VCaP (cell line): ENCODE measurements at regions not wholly inside any gene's neighbourhood (a gene's known extent, or its start where the extent isn't known, plus 50 kb on each side); places are given as distances from the start of the nearest gene placed in this dataset.
"Not testable (repeated sequence)": the region's sequence is repeated elsewhere in the genome, so short reads cannot be mapped to it uniquely, and the experiment has no call there.

Experiments used
- H3K27ac ChIP-seq: fragments of 450-650 bp; 2 replicates; pipeline ENCODE4 v1.5.1; 2017
- TF ChIP-seq, protein P1 (sequence below): fragments of 450-650 bp; conservative IDR thresholded peaks from 2 replicates; pipeline ENCODE4 v1.5.1; 2017; ENCODE audit warnings: mild to moderate bottlenecking, moderate library complexity

GRCh38 chr2:195560209-195560895, 96.7 kb upstream of the SLC39A10 start:
- TF ChIP-seq, protein P1, sequence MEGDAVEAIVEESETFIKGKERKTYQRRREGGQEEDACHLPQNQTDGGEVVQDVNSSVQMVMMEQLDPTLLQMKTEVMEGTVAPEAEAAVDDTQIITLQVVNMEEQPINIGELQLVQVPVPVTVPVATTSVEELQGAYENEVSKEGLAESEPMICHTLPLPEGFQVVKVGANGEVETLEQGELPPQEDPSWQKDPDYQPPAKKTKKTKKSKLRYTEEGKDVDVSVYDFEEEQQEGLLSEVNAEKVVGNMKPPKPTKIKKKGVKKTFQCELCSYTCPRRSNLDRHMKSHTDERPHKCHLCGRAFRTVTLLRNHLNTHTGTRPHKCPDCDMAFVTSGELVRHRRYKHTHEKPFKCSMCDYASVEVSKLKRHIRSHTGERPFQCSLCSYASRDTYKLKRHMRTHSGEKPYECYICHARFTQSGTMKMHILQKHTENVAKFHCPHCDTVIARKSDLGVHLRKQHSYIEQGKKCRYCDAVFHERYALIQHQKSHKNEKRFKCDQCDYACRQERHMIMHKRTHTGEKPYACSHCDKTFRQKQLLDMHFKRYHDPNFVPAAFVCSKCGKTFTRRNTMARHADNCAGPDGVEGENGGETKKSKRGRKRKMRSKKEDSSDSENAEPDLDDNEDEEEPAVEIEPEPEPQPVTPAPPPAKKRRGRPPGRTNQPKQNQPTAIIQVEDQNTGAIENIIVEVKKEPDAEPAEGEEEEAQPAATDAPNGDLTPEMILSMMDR, result no peak
- no peak overlapping the region for H3K27ac ChIP-seq

DNA sequence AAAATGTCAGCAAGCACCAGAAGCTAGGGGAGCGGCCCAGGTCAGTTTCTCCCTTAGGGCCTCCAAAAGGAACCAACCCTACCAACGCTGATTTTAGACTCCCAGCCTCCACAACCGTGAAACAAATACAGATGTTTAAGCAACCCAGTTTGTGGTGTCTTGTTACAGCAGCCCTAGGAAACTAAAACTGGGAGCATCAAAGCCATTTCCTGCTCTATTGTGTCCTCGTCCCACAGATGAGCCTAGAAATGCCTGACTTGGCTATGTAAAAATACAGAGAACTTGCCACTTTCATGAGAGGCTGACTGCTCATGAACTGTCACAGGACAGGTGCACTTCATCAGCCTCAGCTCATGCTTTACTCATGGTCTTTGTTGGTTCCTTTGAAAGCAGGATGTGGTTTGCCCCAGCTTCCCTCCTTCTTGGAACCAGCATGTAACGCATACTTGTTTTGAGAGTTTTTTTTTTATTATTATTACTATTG, 97.6 kb upstream of the SLC39A10 start:
- H3K27ac ChIP-seq, result no peak overlapping the region
- TF ChIP-seq, protein P1, result no peak

GRCh38 chr2:195555971-195556370, 101.1 kb upstream of the SLC39A10 start:
- TF ChIP-seq, protein P1, result no peak
- H3K27ac ChIP-seq, result no peak overlapping the region

- H3K27ac ChIP-seq, result no peak overlapping the region
- TF ChIP-seq, protein P1, result no peak
Observed at GRCh38 chr2:195552581-195552980, 104.4 kb upstream of the SLC39A10 start.

- no peak overlapping the region for H3K27ac ChIP-seq
- TF ChIP-seq, protein P1, result no peak
Observed at GRCh38 chr2:195548198-195548940, 108.7 kb upstream of the SLC39A10 start.

DNA sequence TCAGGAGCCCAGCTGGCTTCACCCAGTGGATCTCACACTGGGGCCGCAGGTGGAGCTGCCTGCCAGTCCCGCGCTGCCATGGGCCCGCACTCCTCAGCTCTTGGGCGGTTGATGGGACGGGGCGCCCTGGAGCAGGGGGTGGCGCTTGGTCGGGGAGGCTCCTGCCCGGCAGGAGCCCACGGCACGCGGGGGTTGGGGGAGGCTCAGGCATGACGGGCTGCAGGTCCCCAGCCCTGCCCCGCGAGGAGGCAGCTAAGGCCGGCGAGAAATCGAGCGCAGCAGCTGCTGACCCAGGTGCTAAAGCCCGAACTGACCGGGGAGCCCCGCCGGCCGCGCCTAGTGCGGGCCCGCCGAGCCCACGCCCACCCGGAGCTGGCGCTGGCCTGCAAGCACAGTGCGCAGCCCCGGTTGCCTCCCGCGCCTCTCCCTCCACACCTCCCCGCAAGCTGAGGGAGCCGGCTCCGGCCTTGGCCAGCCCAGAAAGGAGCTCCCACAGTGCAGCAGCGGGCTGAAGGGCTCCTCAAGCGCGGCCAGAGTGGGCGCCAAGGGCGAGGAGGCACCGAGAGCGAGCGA, 109.7 kb upstream of the SLC39A10 start:
- not testable (repeated sequence) for H3K27ac ChIP-seq

DNA sequence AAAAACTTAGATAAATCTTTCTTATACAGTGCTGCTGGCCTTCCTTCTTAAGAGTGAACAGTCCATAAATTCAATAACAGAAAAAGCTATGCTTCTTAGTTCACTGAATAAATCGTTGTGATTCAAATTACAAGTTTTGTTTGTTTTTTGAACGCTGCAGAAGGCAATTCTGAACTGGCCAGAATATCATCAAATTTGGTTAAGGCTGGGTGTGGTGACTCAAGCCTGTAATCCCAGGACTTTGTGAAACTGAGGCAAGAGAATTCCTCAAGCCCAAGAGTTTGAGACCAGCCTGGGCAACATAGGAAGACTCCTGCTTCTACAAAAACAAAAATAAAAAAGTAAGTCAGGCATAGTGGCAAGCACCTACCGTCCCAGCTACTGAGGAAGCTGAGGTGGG, 111.2 kb upstream of the SLC39A10 start:
- TF ChIP-seq, protein P1, result no peak
- H3K27ac ChIP-seq, result peak overlapping the region; percentile 77; the same call in 1 of the 2 replicates
